Naive B cell (primary cell): ENCODE measurements at regions not wholly inside any gene's neighbourhood (a gene's known extent, or its start where the extent isn't known, plus 50 kb on each side); places are given as distances from the start of the nearest gene placed in this dataset.
"Not testable (repeated sequence)": the region's sequence is repeated elsewhere in the genome, so short reads cannot be mapped to it uniquely, and the experiment has no call there.

ENCODE experiments used
- ATAC-seq, 2 donors: fragments of 150-1000 bp; cut with Tn5 transposase; 2 replicates each; pipeline ENCODE4 v1.10.0; 2021; ENCODE audit warnings: low read depth in 2 of 2, mild to moderate bottlenecking in 2 of 2, moderate library complexity in 2 of 2
- DNase-seq: peaks from one replicate; pipeline ENCODE4 v3.0.0; 2022
- H3K27ac Mint-ChIP-seq, 6 donors: one replicate each; pipeline ENCODE4 v1.8.0; 2020 to 2022; ENCODE audit warnings: mild to moderate bottlenecking in 6 of 6, mixed read lengths in 6 of 6, moderate library complexity in 5 of 6, inconsistent platforms in 2 of 6
- H3K27me3 Mint-ChIP-seq, 3 donors: one replicate each; pipeline ENCODE4 v1.8.0; 2021 to 2022; ENCODE audit warnings: mixed read lengths in 3 of 3, mild to moderate bottlenecking in 1 of 3
- H3K36me3 Mint-ChIP-seq, 2 donors: one replicate each; pipeline ENCODE4 v1.8.0; 2020 to 2022; ENCODE audit warnings: mixed read lengths in 2 of 2, inconsistent platforms in 1 of 2, mild to moderate bottlenecking in 1 of 2
- H3K4me1 Mint-ChIP-seq, 3 donors: one replicate each; pipeline ENCODE4 v1.8.0; 2020 to 2022; ENCODE audit warnings: mixed read lengths in 3 of 3, inconsistent platforms in 1 of 3, mild to moderate bottlenecking in 1 of 3, moderate library complexity in 1 of 3
- H3K4me3 Mint-ChIP-seq, 8 donors: one replicate each; pipeline ENCODE4 v1.8.0; 2020 to 2022; ENCODE audit warnings: mild to moderate bottlenecking in 8 of 8, mixed read lengths in 8 of 8, moderate library complexity in 8 of 8, inconsistent platforms in 2 of 8
- H3K9me3 Mint-ChIP-seq, 7 donors: one replicate each; pipeline ENCODE4 v1.8.0; 2020 to 2022; ENCODE audit warnings: mixed read lengths in 7 of 7, mild to moderate bottlenecking in 5 of 7, inconsistent platforms in 2 of 7, moderate library complexity in 1 of 7

DNA sequence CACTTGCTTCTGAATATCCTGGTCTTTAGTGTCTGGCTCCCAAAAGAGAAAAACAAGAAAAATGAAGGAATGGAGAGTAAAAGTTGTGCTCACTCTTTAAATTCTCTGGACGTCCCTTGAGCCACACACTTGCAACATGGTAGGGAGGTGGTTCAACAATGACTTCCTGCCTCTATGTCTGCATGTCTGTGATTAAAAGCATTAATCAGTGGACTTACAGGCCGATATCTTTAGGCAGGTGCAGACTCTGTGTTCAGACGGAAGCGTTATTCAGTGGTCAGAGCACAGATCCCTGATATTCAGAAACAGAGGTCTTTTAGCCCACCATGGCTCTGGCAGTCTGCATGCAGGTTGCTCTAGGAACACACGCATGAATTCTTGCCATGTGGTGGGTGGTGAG lies 1920.0 kb upstream of the RAG2 start:
- ATAC-seq (no peak), DNase-seq (no peak)
- H3K4me1 Mint-ChIP-seq: no peaks in the 10 kb centered on the region
- no peaks in the 10 kb centered on the region for H3K36me3 Mint-ChIP-seq
- no peak overlapping the region for H3K4me3 Mint-ChIP-seq
- H3K27ac Mint-ChIP-seq: no peak overlapping the region
- no peaks in the 10 kb centered on the region for H3K27me3 Mint-ChIP-seq
- H3K9me3 Mint-ChIP-seq: peaks cover 2 to 9% (median 7%) of the 10 kb centered on the region in 7 donors

DNA sequence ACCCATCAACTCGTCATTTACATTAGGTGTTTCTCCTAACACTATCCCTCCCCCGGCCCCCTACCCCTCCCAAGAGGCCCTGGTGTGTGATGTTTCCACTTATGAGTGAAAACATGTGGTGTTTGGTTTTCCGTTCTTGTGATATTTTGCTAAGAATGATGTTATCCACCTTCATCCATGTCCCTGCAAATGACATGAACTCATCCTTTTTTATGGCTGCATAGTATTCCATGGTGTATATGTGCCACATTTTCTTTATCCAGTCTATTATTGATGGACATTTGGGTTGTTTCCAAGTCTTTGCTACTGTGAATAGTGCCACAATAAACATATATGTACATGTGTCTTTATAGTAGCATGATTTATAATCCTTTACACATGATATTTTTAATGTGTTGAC lies 1914.8 kb upstream of the RAG2 start:
- peak overlapping the region in 1 of 6 donors; percentile 63 for H3K27ac Mint-ChIP-seq
- not testable (repeated sequence) for H3K4me3 Mint-ChIP-seq, DNase-seq, ATAC-seq, H3K4me1 Mint-ChIP-seq, H3K27me3 Mint-ChIP-seq, H3K9me3 Mint-ChIP-seq, H3K36me3 Mint-ChIP-seq

DNA sequence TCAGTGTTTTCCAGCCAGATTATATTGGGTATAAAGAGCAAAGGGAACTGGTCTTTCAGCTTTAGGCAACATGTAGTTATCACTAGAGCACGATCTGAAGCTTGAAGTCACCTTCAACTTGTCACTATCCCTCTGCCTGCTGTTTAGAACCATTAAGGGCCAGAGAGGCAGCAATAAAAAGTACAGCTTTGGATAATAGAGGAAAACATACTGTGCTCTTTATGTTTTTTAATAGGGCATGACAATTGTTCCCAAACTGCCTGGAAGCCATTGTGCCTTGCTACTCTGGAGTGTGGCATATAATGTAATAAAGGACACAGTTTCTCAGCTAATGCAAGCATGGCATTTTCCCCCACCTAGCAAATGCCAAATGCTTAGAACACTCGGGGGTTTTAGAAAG lies 1912.0 kb upstream of the RAG2 start:
- peaks cover 0 to 9% (median 3%) of the 10 kb centered on the region in 7 donors for H3K9me3 Mint-ChIP-seq
- H3K36me3 Mint-ChIP-seq: no peaks in the 10 kb centered on the region
- DNase-seq (no peak), ATAC-seq (no peak)
- H3K27me3 Mint-ChIP-seq: no peaks in the 10 kb centered on the region
- H3K4me1 Mint-ChIP-seq: no peaks in the 10 kb centered on the region
- no peak overlapping the region for H3K27ac Mint-ChIP-seq
- no peak overlapping the region for H3K4me3 Mint-ChIP-seq

DNA sequence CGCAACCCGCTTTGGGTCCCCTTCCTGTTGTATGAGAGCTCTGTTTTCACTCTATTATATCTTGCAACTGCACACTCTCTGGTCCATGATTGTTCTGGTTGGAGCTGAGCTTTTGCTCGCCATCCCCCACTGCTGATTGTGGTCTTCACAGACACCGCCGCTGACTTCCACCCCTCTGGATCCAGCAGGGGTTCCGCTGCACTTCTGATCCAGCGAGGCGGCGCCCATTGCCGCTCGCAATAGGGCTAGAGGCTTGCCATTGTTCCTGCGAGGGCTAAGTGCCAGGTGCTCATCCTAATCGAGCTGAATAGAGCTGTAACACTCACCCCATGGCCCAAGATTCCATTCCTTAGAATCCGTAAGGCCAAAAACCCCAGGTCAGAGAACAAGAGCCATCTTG lies 1905.8 kb upstream of the RAG2 start:
- Mint-ChIP-seq H3K9me3 (peaks cover 0 to 13% (median 3%) of the 10 kb centered on the region in 7 donors), H3K27ac (no peak overlapping the region), H3K36me3 (no peaks in the 10 kb centered on the region), H3K4me1 (no peaks in the 10 kb centered on the region), H3K4me3 (no peak overlapping the region), H3K27me3 (no peaks in the 10 kb centered on the region)
- ATAC-seq (no peak), DNase-seq (no peak)

DNA sequence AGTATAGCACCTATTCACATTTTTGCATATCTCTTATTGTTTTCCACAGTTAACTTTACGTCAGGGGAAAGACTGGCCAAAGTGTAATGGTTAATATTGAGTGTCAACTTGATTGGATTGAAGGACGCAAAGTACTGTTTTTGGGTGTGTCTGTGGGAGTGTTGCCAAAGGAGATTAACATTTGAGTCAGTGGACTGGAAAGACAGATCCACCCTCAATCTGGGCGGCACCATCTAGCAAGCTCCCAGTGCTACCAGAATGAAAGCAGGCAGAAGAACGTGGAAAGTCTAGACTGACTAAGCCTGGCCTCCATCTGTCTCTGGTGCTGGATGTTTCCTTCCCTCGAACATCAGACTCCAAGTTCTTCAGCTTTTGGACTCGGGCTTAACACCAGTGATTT lies 1900.7 kb upstream of the RAG2 start:
- Mint-ChIP-seq H3K4me3 (no peak overlapping the region), H3K27me3 (no peaks in the 10 kb centered on the region), H3K9me3 (peaks cover 4 to 15% (median 7%) of the 10 kb centered on the region in 7 donors), H3K27ac (no peak overlapping the region), H3K36me3 (no peaks in the 10 kb centered on the region), H3K4me1 (no peaks in the 10 kb centered on the region)
- no peak for DNase-seq
- no peak for ATAC-seq

- Mint-ChIP-seq H3K4me3 (no peak overlapping the region), H3K9me3 (peaks cover 4 to 12% (median 8%) of the 10 kb centered on the region in 7 donors), H3K27ac (no peak overlapping the region), H3K36me3 (no peaks in the 10 kb centered on the region), H3K27me3 (no peaks in the 10 kb centered on the region), H3K4me1 (no peaks in the 10 kb centered on the region)
- ATAC-seq: no peak
- DNase-seq: no peak
These were observed 1894.0 kb upstream of the RAG2 start for GRCh38 chr11:38491986-38492385.

DNA sequence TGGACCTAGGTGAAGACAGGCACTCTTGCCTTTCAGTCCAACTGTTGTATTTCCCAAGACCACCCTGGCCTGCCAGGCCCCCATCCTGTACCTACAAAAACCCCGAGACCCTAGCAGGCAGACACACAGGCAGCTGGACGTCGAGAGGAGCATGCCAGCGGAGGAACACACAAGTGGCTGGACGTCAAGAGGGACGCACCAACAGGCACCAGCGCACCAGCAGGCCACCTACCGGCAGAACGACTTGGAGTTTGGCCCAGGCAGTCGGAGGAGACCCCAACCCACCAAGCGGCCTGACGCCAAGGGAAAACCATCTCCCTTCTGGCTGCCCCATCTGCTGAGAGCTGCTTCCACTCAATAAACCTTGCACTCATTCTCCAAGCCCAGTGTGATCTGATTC lies 1883.4 kb upstream of the RAG2 start:
- Mint-ChIP-seq H3K27me3 (no peaks in the 10 kb centered on the region), H3K36me3 (no peaks in the 10 kb centered on the region), H3K4me1 (no peaks in the 10 kb centered on the region), H3K27ac (no peak overlapping the region), H3K4me3 (no peak overlapping the region), H3K9me3 (peaks cover 0 to 8% (median 2%) of the 10 kb centered on the region in 7 donors)
- ATAC-seq (no peak), DNase-seq (no peak)

- DNase-seq: no peak
- peak overlapping the region in 1 of 6 donors; percentile 9 for H3K27ac Mint-ChIP-seq
- no peaks in the 10 kb centered on the region for H3K36me3 Mint-ChIP-seq
- peaks cover 0 to 7% (median 2%) of the 10 kb centered on the region in 7 donors for H3K9me3 Mint-ChIP-seq
- no peaks in the 10 kb centered on the region for H3K27me3 Mint-ChIP-seq
- no peak for ATAC-seq
- H3K4me3 Mint-ChIP-seq: no peak overlapping the region
- H3K4me1 Mint-ChIP-seq: no peaks in the 10 kb centered on the region
These were observed 1879.0 kb upstream of the RAG2 start for GRCh38 chr11:38476808-38477575.

DNA sequence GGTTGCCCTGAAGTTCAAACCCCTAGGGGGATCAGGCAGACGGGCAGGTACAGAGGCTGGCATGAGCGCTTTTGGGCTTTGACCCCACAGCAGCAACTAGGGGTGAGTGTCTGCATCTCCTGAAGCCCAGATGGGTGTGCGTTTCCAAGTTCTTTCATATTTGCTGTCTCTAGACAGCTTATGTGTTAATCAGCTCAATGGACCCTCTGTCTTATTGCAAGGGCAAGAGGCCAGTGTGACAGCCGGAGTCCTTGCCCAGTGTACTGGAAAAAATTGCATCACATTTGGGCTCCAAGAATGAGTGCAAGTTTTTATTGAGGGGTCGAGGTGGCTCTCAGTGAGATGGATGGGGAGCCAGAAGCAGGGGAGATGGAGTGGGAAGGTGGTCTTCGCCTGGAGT lies 1863.7 kb upstream of the RAG2 start:
- Mint-ChIP-seq H3K36me3 (no peaks in the 10 kb centered on the region), H3K27ac (no peak overlapping the region), H3K27me3 (no peaks in the 10 kb centered on the region), H3K4me1 (no peaks in the 10 kb centered on the region), H3K9me3 (peaks cover 0 to 10% (median 0%) of the 10 kb centered on the region in 7 donors), H3K4me3 (no peak overlapping the region)
- ATAC-seq: no peak
- no peak for DNase-seq

- Mint-ChIP-seq H3K27ac (no peak overlapping the region), H3K27me3 (no peaks in the 10 kb centered on the region), H3K36me3 (no peaks in the 10 kb centered on the region), H3K4me1 (no peaks in the 10 kb centered on the region), H3K4me3 (no peak overlapping the region), H3K9me3 (peaks cover 0 to 10% (median 0%) of the 10 kb centered on the region in 7 donors)
- ATAC-seq: no peak
- no peak for DNase-seq
These were observed 1862.9 kb upstream of the RAG2 start for GRCh38 chr11:38460896-38461295.

DNA sequence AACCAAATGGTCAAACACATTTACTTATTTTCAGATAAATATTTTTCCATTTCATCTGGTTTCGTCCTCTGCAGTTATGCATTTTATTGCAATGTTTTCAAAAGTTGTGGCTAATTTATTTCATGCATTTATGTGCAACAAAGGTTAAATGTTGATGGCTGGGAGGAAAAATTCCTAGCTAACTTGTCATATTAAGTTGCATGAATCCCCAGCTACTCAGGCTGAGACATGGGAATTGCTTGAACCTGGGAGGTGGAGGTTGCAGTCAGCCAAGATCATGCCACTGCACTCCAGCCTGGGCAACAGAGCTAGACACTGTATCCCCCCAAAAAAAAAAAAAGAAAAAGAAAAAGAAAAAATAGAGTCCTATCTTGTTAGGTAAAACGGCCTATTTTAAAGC lies 1862.4 kb upstream of the RAG2 start:
- DNase-seq: no peak
- Mint-ChIP-seq H3K9me3 (peaks cover 0 to 10% (median 0%) of the 10 kb centered on the region in 7 donors), H3K36me3 (no peaks in the 10 kb centered on the region), H3K4me3 (no peak overlapping the region), H3K27ac (no peak overlapping the region), H3K4me1 (no peaks in the 10 kb centered on the region), H3K27me3 (no peaks in the 10 kb centered on the region)
- no peak for ATAC-seq

- ATAC-seq (no peak), DNase-seq (no peak)
- no peaks in the 10 kb centered on the region for H3K36me3 Mint-ChIP-seq
- H3K9me3 Mint-ChIP-seq: peaks cover 0 to 13% (median 4%) of the 10 kb centered on the region in 7 donors
- no peak overlapping the region for H3K27ac Mint-ChIP-seq
- H3K27me3 Mint-ChIP-seq: no peaks in the 10 kb centered on the region
- H3K4me3 Mint-ChIP-seq: no peak overlapping the region
- H3K4me1 Mint-ChIP-seq: no peaks in the 10 kb centered on the region
These were observed 1858.3 kb upstream of the RAG2 start for GRCh38 chr11:38456371-38456770.

GRCh38 chr11:38448284-38448683 lies 1850.2 kb upstream of the RAG2 start:
- no peaks in the 10 kb centered on the region for H3K27me3 Mint-ChIP-seq
- H3K27ac Mint-ChIP-seq: no peak overlapping the region
- no peaks in the 10 kb centered on the region for H3K4me1 Mint-ChIP-seq
- no peaks in the 10 kb centered on the region for H3K9me3 Mint-ChIP-seq
- no peak for DNase-seq
- H3K4me3 Mint-ChIP-seq: no peak overlapping the region
- no peaks in the 10 kb centered on the region for H3K36me3 Mint-ChIP-seq
- no peak for ATAC-seq

DNA sequence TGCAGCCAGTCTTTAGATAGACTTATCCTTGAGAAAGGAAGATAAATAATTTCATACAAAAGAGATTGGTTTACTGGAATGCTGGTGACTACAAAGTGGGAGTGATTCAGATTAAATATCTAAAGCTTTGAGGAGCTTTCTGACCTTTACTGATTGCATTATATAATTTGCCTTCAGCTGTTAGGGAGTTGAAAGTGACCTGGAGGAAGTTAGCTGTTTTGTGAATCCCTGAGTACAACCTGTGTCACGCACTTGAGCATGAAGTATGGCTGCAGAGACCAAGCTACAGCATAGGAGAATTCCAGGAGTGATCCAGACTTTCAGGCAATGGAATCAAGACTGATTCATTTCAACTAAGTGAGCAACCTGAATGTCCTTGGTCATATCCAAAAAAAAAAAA lies 1848.3 kb upstream of the RAG2 start:
- ATAC-seq: no peak
- Mint-ChIP-seq H3K9me3 (no peaks in the 10 kb centered on the region), H3K27ac (no peak overlapping the region)

GRCh38 chr11:38438091-38438490 lies 1840.1 kb upstream of the RAG2 start:
- Mint-ChIP-seq H3K36me3 (no peaks in the 10 kb centered on the region), H3K4me3 (no peak overlapping the region), H3K27ac (no peak overlapping the region), H3K27me3 (no peaks in the 10 kb centered on the region), H3K4me1 (no peaks in the 10 kb centered on the region), H3K9me3 (peaks cover 0 to 8% (median 0%) of the 10 kb centered on the region in 7 donors)
- no peak for ATAC-seq
- DNase-seq: no peak

More for the DNA sequence above, 1848.3 kb upstream of the RAG2 start:
- no peak for DNase-seq
- Mint-ChIP-seq H3K4me1 (no peaks in the 10 kb centered on the region), H3K27me3 (no peaks in the 10 kb centered on the region), H3K36me3 (no peaks in the 10 kb centered on the region), H3K4me3 (no peak overlapping the region)
